IPS DF 4.7 (cell line): ENCODE measurements at regions not wholly inside any gene's neighbourhood (a gene's known extent, or its start where the extent isn't known, plus 50 kb on each side); places are given as distances from the start of the nearest gene placed in this dataset.
"Not testable (repeated sequence)": the region's sequence is repeated elsewhere in the genome, so short reads cannot be mapped to it uniquely, and the experiment has no call there.

ENCODE experiments used
- DNase-seq: peaks from one replicate; pipeline ENCODE4 v3.0.0-alpha.2; 2013; ENCODE audit warnings: low spot score; ENCODE audit errors: extremely low read depth

DNA sequence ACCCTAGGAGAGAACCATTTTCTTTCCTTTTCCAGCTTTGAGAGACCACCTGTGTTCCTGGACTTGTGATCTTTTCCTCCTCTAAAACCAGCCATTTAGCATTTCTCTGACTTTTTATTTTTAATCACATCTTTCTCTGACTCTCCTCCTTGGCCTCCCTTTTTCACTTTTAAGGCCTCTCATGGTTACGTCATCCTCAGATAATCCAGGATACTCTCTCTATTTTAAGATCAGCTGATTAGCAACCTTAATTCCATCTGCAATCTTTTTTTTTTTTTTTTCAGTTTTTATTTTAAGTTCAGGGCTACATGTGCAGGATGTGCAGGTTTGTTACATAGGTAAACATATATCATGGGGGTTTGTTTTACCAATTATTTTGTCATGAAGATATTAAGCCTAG lies 54.0 kb downstream of the RFPL4B start:
- no peak for DNase-seq

GRCh38 chr6:112407101-112407590 lies 60.0 kb downstream of the RFPL4B start:
- no peak for DNase-seq

GRCh38 chr6:112408522-112408921 lies 61.4 kb downstream of the RFPL4B start:
- DNase-seq = no peak

DNA sequence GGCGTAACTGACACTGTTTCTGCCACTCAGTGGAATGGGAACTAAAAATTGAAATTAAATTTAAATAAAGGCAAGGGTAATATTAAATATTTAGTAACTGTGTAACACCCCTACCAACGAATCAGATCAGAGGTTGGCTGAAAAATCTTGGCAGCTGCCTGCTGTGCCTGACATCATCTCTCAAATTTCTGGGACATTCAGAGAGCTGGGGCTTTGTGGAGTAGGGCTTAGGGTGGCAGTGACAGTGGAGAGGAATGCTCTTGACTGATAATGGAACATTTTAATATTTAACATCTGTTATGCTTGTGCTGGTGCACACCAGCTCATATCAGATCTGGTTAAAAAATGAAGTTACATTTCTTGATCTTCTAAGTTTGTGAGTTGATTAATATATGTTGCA lies 62.2 kb downstream of the RFPL4B start:
- no peak for DNase-seq

DNA sequence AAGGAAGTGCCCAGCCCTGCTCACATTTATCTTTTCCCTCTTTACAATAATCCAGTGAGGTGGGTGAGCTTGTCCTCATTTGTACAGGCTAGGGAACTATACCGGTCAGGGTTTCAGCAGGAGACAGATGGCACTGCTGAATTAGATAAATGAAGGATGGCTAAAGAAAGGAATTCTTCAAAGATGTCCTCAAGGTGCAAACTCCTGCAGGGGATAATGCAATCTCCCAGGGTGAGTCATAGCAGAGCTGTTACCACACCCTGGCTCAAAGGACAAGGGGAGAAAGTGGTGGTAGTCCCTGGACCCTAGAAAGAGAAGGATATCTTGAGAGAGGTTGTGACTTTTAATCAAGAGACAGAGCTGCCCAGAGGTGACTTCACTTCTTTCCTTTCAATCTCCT lies 66.7 kb downstream of the RFPL4B start:
- no peak for DNase-seq

- DNase-seq = no peak
Observed at GRCh38 chr6:112415366-112415765, 68.2 kb downstream of the RFPL4B start.

DNA sequence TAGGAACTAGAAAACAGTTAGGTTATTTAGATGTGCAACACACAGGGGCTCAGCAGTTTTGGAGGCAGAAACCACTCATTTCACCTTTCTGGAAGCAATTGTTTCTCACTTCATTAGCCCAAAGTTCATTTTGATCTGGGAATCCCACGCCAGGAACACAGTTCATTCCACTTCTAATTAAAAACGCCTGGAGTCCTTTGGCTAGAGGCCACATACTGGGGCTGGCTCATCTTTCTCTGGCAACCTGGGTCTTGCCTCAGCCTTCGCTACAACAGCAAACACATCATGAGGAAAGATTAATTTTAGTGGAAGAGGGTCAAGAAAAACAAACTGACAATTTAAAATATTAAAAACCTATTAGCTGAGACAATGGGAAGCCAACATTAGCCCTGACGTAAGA lies 69.7 kb downstream of the RFPL4B start:
- DNase-seq = no peak

DNA sequence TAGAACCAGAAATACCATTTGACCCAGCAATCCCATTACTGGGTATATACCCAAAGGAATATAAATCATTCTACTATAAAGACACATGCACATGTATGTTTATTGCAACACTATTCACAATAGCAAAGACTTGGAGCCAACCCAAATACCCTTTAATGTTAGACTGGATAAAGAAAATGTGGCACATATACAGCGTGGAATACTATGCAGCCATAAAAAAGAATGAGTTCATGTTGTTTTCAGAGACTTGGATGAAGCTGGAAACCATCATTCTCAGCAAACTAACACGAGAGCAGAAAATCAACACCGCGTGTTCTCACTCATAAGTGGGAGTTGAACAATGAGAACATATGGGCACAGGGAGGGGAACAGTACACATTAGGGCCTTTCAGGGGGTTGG lies 79.9 kb downstream of the RFPL4B start:
- not testable (repeated sequence) for DNase-seq

- no peak for DNase-seq
Observed at GRCh38 chr6:112427499-112427898, 80.4 kb downstream of the RFPL4B start.

- DNase-seq = no peak
Observed at GRCh38 chr6:112428477-112428876, 81.3 kb downstream of the RFPL4B start.

- DNase-seq = no peak
Observed at GRCh38 chr6:112429226-112429625, 82.1 kb downstream of the RFPL4B start.

DNA sequence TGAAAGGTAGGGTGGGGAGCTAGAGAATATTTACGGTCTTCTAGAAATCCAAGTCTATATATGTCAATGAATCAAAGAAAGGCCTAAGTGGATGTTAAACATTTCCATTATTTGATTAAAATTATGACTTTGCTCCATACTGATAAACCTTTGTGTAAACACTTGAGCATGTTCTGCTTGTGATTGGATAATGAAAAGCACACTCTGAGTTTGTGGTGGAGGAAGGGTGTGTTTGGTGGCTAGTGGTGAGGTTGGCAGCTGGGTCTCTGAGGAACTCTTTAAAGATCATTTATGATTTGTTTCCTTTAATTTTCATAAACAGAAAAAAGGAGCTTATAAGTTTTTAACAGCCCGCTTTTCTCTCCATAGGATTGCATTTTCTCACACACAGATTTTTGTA lies 84.7 kb downstream of the RFPL4B start:
- DNase-seq = no peak

DNA sequence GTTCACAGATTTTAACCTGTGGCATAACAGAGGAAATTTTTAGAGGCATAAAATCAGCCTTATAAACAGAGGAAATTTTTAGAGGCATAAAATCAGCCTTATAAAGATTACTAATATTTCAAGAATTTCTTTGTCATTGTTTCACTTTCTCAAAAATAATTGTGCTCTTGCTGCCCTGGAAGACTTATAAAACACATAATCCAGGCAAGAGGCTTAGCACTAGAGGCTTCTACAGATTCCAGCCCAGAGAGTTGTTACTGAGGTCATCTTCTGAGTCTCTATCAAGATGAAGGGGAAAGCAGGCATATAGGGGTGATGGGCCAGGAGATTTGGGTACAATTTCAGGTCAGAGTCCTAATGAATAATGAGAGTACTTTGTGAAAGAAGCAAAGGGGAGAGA lies 85.7 kb downstream of the RFPL4B start:
- no peak for DNase-seq

DNA sequence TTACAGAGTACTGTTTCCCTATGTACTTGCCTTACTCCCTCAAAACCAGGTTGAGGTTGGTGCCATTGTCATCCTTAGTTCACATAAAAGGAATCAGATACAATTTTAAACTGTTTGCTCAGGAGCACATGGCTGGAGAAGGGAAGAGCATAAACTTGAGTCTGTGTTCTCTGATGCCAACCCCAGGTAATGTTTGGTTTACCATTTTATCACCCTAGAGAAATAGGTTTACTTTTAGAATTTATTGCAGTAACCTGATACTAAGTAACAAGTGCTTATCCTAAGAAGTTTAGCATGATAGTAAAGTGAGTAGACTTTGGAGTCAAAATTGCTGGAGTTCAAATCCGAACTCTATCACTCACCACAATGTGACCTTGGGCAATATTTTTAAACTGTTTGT lies 86.3 kb downstream of the RFPL4B start:
- no peak for DNase-seq

DNA sequence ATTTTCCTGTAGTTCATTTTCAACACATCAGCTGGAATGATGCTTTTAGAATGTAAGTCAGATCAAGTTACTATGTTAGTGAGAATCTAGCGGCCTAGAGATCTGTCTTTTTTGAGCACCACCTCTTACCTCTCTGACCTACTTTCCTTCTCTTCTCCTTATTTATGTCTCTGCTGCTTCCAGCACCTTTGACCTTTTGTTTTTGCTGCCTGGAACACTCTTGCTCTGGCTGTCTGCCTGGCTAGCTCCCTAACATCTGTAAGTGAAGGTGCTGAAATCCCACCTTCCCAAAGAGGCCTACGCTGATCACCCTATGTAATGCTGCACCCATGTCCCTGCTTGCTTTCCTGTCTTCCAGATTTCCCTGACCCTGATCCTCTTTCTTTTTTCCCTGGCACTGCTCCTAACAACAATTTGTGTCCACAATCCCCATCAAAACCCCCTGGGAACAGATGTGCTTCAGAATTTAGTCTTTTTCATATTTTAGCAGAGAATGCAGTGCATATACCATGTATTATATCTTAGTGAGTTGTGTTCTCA lies 87.8 kb downstream of the RFPL4B start:
- no peak for DNase-seq

- DNase-seq = no peak
Observed at GRCh38 chr6:112437058-112437457, 89.9 kb downstream of the RFPL4B start.

DNA sequence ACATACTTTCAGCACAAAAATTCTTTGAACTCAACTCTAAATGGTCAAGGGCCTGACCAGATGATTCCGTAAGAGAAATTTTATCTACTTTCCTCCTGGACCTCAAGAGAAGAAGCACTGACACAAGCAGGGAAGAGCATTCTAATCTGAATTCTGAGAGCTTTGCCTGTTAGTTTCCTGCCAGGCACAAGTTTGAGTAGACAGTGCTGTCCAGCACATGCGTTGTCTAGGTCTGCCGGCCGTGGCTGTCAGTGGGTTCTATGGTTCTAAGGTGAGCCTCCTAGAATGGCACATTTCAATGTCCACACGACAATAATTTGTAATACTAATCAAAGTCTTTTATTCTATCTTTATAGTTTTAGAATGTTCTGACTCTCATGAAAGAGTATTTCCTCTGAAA lies 91.9 kb downstream of the RFPL4B start:
- DNase-seq = no peak

- DNase-seq = no peak
Observed at GRCh38 chr6:112439432-112439831, 92.3 kb downstream of the RFPL4B start.

DNA sequence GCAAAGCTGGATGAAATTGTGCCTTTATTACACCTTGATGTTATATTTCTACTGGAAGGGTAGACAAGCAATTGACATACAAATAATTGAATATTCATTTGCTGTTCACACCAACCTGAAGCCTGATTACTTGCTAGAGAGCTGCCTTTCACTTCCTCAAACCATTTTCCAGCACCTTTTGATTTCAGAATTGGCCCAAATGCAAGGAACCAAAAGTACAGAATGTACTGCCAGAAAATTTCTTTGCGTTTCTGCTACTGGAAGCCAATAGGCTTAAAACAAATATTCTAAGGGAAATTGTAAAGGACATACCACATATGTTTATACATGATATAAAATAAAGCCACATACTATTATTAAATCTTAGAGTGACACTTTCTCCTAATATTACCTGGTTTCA lies 94.5 kb downstream of the RFPL4B start:
- DNase-seq = no peak

DNA sequence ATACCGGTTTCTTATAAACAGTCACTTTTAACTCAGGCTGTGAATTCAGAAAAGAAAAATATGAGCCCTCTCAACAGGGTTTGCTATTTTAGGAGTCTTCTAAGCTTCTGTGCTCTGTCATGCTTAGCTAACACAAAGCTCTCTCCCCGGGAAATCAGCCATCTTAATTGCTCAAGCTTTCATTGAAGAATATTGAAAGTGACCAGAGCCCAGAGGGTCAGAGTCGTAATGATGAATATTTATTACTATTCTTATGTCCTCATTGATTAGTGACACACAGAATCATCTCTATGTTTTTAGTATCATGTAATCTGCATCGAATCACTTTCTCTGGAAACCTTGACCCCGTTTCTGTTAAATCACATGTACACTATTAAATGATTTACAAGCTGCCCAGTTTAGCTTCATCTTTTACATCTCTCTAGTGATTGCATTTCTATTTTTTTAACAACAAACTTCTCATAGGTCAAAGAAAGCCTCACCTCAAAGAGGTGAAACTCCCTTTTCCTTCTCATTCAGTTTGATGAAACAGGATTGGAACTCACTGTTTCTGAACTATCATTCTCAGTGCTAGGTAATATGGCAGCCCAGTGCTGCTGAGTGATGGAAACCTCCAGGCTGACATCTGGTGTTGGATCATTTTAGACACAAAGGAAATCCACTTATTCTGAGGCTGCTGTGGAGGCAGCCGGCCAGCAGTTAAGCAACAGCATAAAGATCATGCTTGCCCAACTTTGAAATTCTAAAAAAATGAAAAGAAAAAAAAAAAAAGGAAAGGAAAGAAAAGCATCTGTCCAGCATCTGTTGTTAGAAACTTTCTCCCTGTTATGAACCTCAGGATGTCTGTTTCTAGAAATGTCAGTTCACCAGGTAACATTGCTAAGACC lies 96.3 kb downstream of the RFPL4B start:
- no peak for DNase-seq

- not testable (repeated sequence) for DNase-seq
Observed at GRCh38 chr6:112448786-112449185, 101.7 kb downstream of the RFPL4B start.

- no peak for DNase-seq
Observed at GRCh38 chr6:112450663-112451062, 103.5 kb downstream of the RFPL4B start.

DNA sequence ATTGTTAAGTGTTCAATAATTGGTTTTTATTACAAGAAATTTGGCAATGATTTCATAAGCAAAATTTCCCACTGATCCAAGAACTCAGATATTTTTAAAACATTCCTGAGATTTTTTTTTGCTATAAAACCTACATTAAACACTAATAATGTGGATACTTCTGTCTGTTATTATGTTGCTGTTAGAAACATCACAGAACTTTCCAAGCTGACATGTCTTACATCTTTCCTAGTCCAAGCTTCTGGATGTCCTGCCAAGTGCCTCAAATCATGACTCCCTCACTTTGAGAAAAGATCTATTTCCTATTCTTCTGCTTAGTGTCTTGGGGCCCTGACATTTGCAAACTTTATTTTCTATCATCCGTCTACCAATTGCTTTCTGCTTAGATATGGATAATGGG lies 110.8 kb downstream of the RFPL4B start:
- no peak for DNase-seq
